PC-3 (cell line): ENCODE measurements at regions not wholly inside any gene's neighbourhood (a gene's known extent, or its start where the extent isn't known, plus 50 kb on each side); places are given as distances from the start of the nearest gene placed in this dataset.

ENCODE experiments used
- ATAC-seq: fragments of 200-7000 bp; cut with Tn5 transposase; 2 replicates; pipeline ENCODE4 v1.9.1; 2020; ENCODE audit warnings: mild to moderate bottlenecking, moderate library complexity
- BruUV-seq: library from RNA; stranded (reverse); fragments of 400-500 nt; replicated peaks from 2 replicates; lab custom pipeline; 2021; lab: Mats Ljungman, UMichigan
- CTCF ChIA-PET: fragments of 300-600 bp; sonication (Branson Sonifier 250); formaldehyde crosslinking; loops from one replicate; lab custom pipeline; 2022; ENCODE audit warnings: antibody characterized with exemption; lab: Charles Lee
- POLR2A ChIA-PET: fragments of 300-600 bp; sonication (Branson Sonifier 250); formaldehyde crosslinking; loops from one replicate; lab custom pipeline; 2022; ENCODE audit warnings: antibody characterized with exemption; ENCODE audit not compliant: unreplicated experiment; lab: Charles Lee
- DNase-seq: peaks from one replicate; pipeline ENCODE4 v3.0.0-alpha.2; 2015
- H2AFZ ChIP-seq: fragments of 300-600 bp; sonication (generic); 2 replicates; pipeline ENCODE4 v1.6.0; 2016; ENCODE audit warnings: antibody characterized with exemption, low read length
- H3F3A ChIP-seq: fragments of 300-600 bp; sonication (generic); one replicate; pipeline ENCODE4 v1.6.0; 2017; ENCODE audit warnings: antibody characterized with exemption, low read length, control low read depth, mild to moderate bottlenecking; ENCODE audit not compliant: unreplicated experiment
- H3K27ac ChIP-seq: fragments of 300-600 bp; sonication (generic); 2 replicates; pipeline ENCODE4 v1.5.1; 2016; ENCODE audit warnings: mild to moderate bottlenecking, low read length
- H3K27me3 ChIP-seq: fragments of 300-600 bp; sonication (generic); 2 replicates; pipeline ENCODE4 v1.6.1; 2016; ENCODE audit warnings: low read length, mixed read lengths
- H3K36me3 ChIP-seq: fragments of 300-600 bp; sonication (generic); 2 replicates; pipeline ENCODE4 v1.6.1; 2016; ENCODE audit warnings: low read depth, mixed run types, low read length, mixed read lengths
- H3K4me1 ChIP-seq: fragments of 300-600 bp; sonication (generic); 2 replicates; pipeline ENCODE4 v1.5.1; 2016; ENCODE audit warnings: low read length; ENCODE audit not compliant: insufficient read depth
- H3K4me2 ChIP-seq: fragments of 300-600 bp; sonication (generic); 2 replicates; pipeline ENCODE4 v1.6.0; 2016; ENCODE audit warnings: low read length
- H3K4me3 ChIP-seq: fragments of 300-600 bp; sonication (generic); 2 replicates; pipeline ENCODE4 v1.5.1; 2016; ENCODE audit warnings: mild to moderate bottlenecking, low read length, mixed read lengths
- H3K79me2 ChIP-seq: fragments of 300-600 bp; sonication (generic); 2 replicates; pipeline ENCODE4 v1.6.1; 2017; ENCODE audit warnings: low read length, mixed read lengths
- H3K9ac ChIP-seq: fragments of 300-600 bp; sonication (generic); 2 replicates; pipeline ENCODE4 v1.6.0; 2016; ENCODE audit warnings: mild to moderate bottlenecking, low read length
- H3K9me2 ChIP-seq: fragments of 300-600 bp; sonication (generic); replicated peaks from 2 replicates; pipeline ENCODE4 v1.6.1; 2016; ENCODE audit warnings: mixed run types, low read length, mixed read lengths
- H3K9me3 ChIP-seq: fragments of 300-600 bp; sonication (generic); 2 replicates; pipeline ENCODE4 v1.6.1; 2016; ENCODE audit warnings: low read length, mixed read lengths
- H4K20me1 ChIP-seq: fragments of 300-600 bp; sonication (generic); 2 replicates; pipeline ENCODE4 v1.6.1; 2016; ENCODE audit warnings: low read length, mixed read lengths
- CTCF ChIP-seq: fragments of 300-600 bp; sonication (generic); conservative IDR thresholded peaks from 2 replicates; pipeline ENCODE4 v1.5.1; 2017; ENCODE audit warnings: antibody characterized with exemption, low read depth, mild to moderate bottlenecking, low read length
- EZH2 ChIP-seq: fragments of 300-600 bp; sonication (generic); IDR thresholded peaks from one replicate; pipeline ENCODE4 v1.6.1; 2017; ENCODE audit warnings: antibody characterized with exemption, mild to moderate bottlenecking, low read length; ENCODE audit not compliant: unreplicated experiment
- EZH2phosphoT487 ChIP-seq: fragments of 300-600 bp; sonication (generic); IDR thresholded peaks from 2 replicates; pipeline ENCODE4 v1.6.1; 2018; ENCODE audit warnings: mild to moderate bottlenecking, antibody characterized with exemption, low read length, borderline replicate concordance
- intact Hi-C: fragments of 100-400 bp; cut with micrococcal nuclease; formaldehyde crosslinking; loops from 2 replicates; pipeline ENCODE4 v1.9.0; 2023

GRCh38 chr2:7471185-7471584, 554.0 kb downstream of the RNF144A start:
- Histone ChIP-seq H3K9me2 (no peaks in the 10 kb centered on the region), H3K36me3 (no peaks in the 10 kb centered on the region), H3K9ac (no peak overlapping the region), H3K27ac (no peak overlapping the region), H3K9me3 (no peaks in the 10 kb centered on the region), H3F3A (no peaks in the 10 kb centered on the region), H3K4me1 (no peaks in the 10 kb centered on the region), H3K4me3 (no peak overlapping the region), H4K20me1 (no peaks in the 10 kb centered on the region), H3K79me2 (no peaks in the 10 kb centered on the region), H3K27me3 (no peaks in the 10 kb centered on the region), H2AFZ (no peak overlapping the region), H3K4me2 (no peak overlapping the region)
- no peak for ATAC-seq
- BruUV-seq, result no TSS peak
- intact Hi-C loops, result no loop called here
- TF ChIP-seq EZH2 (no peak), EZH2phosphoT487 (no peak), CTCF (no peak)
- no peak for DNase-seq
- POLR2A ChIA-PET, result no interaction called here
- CTCF ChIA-PET, result no interaction called here

- H2AFZ ChIP-seq, result no peak overlapping the region
- BruUV-seq, result no TSS peak
- H3K4me3 ChIP-seq, result no peak overlapping the region
- H3K4me2 ChIP-seq, result no peak overlapping the region
- H3F3A ChIP-seq, result no peaks in the 10 kb centered on the region
- no peak overlapping the region for H3K27ac ChIP-seq
- DNase-seq, result no peak
- no peak for ATAC-seq
- H3K27me3 ChIP-seq, result no peaks in the 10 kb centered on the region
- no peaks in the 10 kb centered on the region for H3K9me3 ChIP-seq
- no peaks in the 10 kb centered on the region for H3K79me2 ChIP-seq
- TF ChIP-seq EZH2, result no peak
- TF ChIP-seq EZH2phosphoT487, result no peak
- TF ChIP-seq CTCF, result no peak
- H3K4me1 ChIP-seq, result no peaks in the 10 kb centered on the region
- no peaks in the 10 kb centered on the region for H3K9me2 ChIP-seq
- H3K36me3 ChIP-seq, result no peaks in the 10 kb centered on the region
- H3K9ac ChIP-seq, result no peak overlapping the region
- intact Hi-C loops, result no loop called here
- H4K20me1 ChIP-seq, result no peaks in the 10 kb centered on the region
- CTCF ChIA-PET, result no interaction called here
- POLR2A ChIA-PET, result no interaction called here
These were observed 555.3 kb downstream of the RNF144A start for GRCh38 chr2:7472465-7472864.

GRCh38 chr2:7473135-7473771, 556.0 kb downstream of the RNF144A start:
- Histone ChIP-seq H3F3A (no peaks in the 10 kb centered on the region), H3K9me3 (no peaks in the 10 kb centered on the region), H3K9ac (no peak overlapping the region), H3K4me2 (no peak overlapping the region), H2AFZ (no peak overlapping the region), H3K9me2 (no peaks in the 10 kb centered on the region), H3K27ac (no peak overlapping the region), H3K36me3 (no peaks in the 10 kb centered on the region), H4K20me1 (no peaks in the 10 kb centered on the region), H3K79me2 (no peaks in the 10 kb centered on the region), H3K4me1 (no peaks in the 10 kb centered on the region), H3K4me3 (no peak overlapping the region), H3K27me3 (no peaks in the 10 kb centered on the region)
- DNase-seq, result no peak
- ATAC-seq, result no peak
- intact Hi-C loops, result no loop called here
- no TSS peak for BruUV-seq
- TF ChIP-seq EZH2phosphoT487, result no peak
- TF ChIP-seq EZH2, result no peak
- no peak for TF ChIP-seq CTCF
- POLR2A ChIA-PET, result no interaction called here
- CTCF ChIA-PET, result no interaction called here
